ENCODE measurements at regions not wholly inside any gene's neighbourhood (a gene's known extent, or its start where the extent isn't known, plus 50 kb on each side); places are given as distances from the start of the nearest gene placed in this dataset.

GRCh38 chr11:128282053-128282452 is 305.3 kb downstream of the ETS1 start (continued):
- TF ChIP-seq REST (IDR thresholded peaks at IDR 0.05; ENCODE audit: unreplicated experiment): no peak
- no peak for TF ChIP-seq EZH2 (IDR thresholded peaks at IDR 0.05; ENCODE audit: low read depth, unreplicated experiment)
- no peak for TF ChIP-seq ZNF331 (CRISPR knock-in tag; IDR thresholded peaks at IDR 0.05; ENCODE audit: low read depth)

- Mint-ChIP-seq H3K36me3 (ENCODE audit: low read depth) (no peaks in the 10 kb centered on the region), H3K9me3 (no peaks in the 10 kb centered on the region), H3K4me3 (no peak overlapping the region), H3K27me3 (ENCODE audit: insufficient read depth, low read depth, poor library complexity) (no peaks in the 10 kb centered on the region), H3K4me1 (no peaks in the 10 kb centered on the region), H3K27ac (no peak overlapping the region)
- Histone ChIP-seq H2AFZ (no peak overlapping the region), H3K27ac (ENCODE audit: low read depth) (no peak overlapping the region), H4K20me1 (replicated peaks; ENCODE audit: insufficient read depth) (no peaks in the 10 kb centered on the region), H3K4me3 (no peak overlapping the region), H3K79me2 (replicated peaks; ENCODE audit: insufficient read depth) (no peaks in the 10 kb centered on the region), H3K36me3 (ENCODE audit: insufficient read depth) (no peaks in the 10 kb centered on the region), H3K9me2 (ENCODE audit: insufficient read depth) (no peaks in the 10 kb centered on the region), H3K4me1 (ENCODE audit: insufficient read depth) (no peaks in the 10 kb centered on the region), H3K4me2 (no peak overlapping the region), H3K27me3 (ENCODE audit: insufficient read depth) (no peaks in the 10 kb centered on the region), H3F3A (replicated peaks; ENCODE audit: low read depth) (no peaks in the 10 kb centered on the region)
- ATAC-seq: no peak
- TF ChIP-seq EZH2phosphoT487 (IDR thresholded peaks at IDR 0.05; ENCODE audit: unreplicated experiment): no peak
- TF ChIP-seq ETS1 (IDR thresholded peaks at IDR 0.05): no peak
- no peak for TF ChIP-seq STAT1 (IDR thresholded peaks at IDR 0.05; ENCODE audit: unreplicated experiment)
- DNase-seq (ENCODE audit: low spot score): no peak
Observed at GRCh38 chr11:128279866-128280265, 307.5 kb downstream of the ETS1 start.

- H3K27ac Mint-ChIP-seq: no peak overlapping the region
- no peaks in the 10 kb centered on the region for H3K9me2 ChIP-seq (ENCODE audit: insufficient read depth)
- H3K79me2 ChIP-seq (replicated peaks; ENCODE audit: insufficient read depth): no peaks in the 10 kb centered on the region
- H3F3A ChIP-seq (replicated peaks; ENCODE audit: low read depth): no peaks in the 10 kb centered on the region
- no peaks in the 10 kb centered on the region for H3K27me3 ChIP-seq (ENCODE audit: insufficient read depth)
- H3K27ac ChIP-seq (ENCODE audit: low read depth): no peak overlapping the region
- H3K4me3 ChIP-seq: no peak overlapping the region
- no peak overlapping the region for H3K4me3 Mint-ChIP-seq
- no peaks in the 10 kb centered on the region for H3K4me1 Mint-ChIP-seq
- no peaks in the 10 kb centered on the region for H3K36me3 ChIP-seq (ENCODE audit: insufficient read depth)
- no peak overlapping the region for H2AFZ ChIP-seq
- ATAC-seq: no peak
- H3K36me3 Mint-ChIP-seq (ENCODE audit: low read depth): no peaks in the 10 kb centered on the region
- DNase-seq (ENCODE audit: low spot score): no peak
- no peaks in the 10 kb centered on the region for H4K20me1 ChIP-seq (replicated peaks; ENCODE audit: insufficient read depth)
- no peak overlapping the region for H3K4me2 ChIP-seq
- no peaks in the 10 kb centered on the region for H3K4me1 ChIP-seq (ENCODE audit: insufficient read depth)
- H3K9me3 Mint-ChIP-seq: no peaks in the 10 kb centered on the region
- no peaks in the 10 kb centered on the region for H3K27me3 Mint-ChIP-seq (ENCODE audit: insufficient read depth, low read depth, poor library complexity)
- TF ChIP-seq EZH2 (IDR thresholded peaks at IDR 0.05; ENCODE audit: low read depth, unreplicated experiment) (no peak), JUNB (IDR thresholded peaks at IDR 0.05; ENCODE audit: unreplicated experiment) (no peak), CTCF (conservative IDR thresholded peaks at IDR 0.05; ENCODE audit: low read depth in 2 of 2) (no peak), STAT1 (IDR thresholded peaks at IDR 0.05; ENCODE audit: unreplicated experiment) (no peak), CREB1 (CRISPR knock-in tag; IDR thresholded peaks at IDR 0.05; ENCODE audit: low read depth) (no peak), REST (IDR thresholded peaks at IDR 0.05; ENCODE audit: unreplicated experiment) (no peak), ETS1 (IDR thresholded peaks at IDR 0.05) (no peak), EZH2phosphoT487 (IDR thresholded peaks at IDR 0.05; ENCODE audit: unreplicated experiment) (no peak)
Observed at GRCh38 chr11:128273736-128274135, 313.6 kb downstream of the ETS1 start.

Measured in GM23338 (cell line).